GM23338 (cell line): ENCODE measurements at regions not wholly inside any gene's neighbourhood (a gene's known extent, or its start where the extent isn't known, plus 50 kb on each side); places are given as distances from the start of the nearest gene placed in this dataset.
"Not testable (repeated sequence)": the region's sequence is repeated elsewhere in the genome, so short reads cannot be mapped to it uniquely, and the experiment has no call there.

Source experiments
- ATAC-seq: fragments of 200-7000 bp; cut with Tn5 transposase; 3 replicates; pipeline ENCODE4 v1.9.1; 2020
- DNase-seq: peaks from one replicate; pipeline ENCODE4 v3.0.0-alpha.2; 2015; ENCODE audit warnings: low spot score
- H2AFZ ChIP-seq: fragments of 200-600 bp; sonication (generic); 2 replicates; pipeline ENCODE4 v1.8.0; 2016; ENCODE audit warnings: antibody characterized with exemption, mild to moderate bottlenecking, moderate library complexity
- H3F3A ChIP-seq: fragments of 200-600 bp; sonication (generic); replicated peaks from 2 replicates; pipeline ENCODE4 v1.8.0; 2017; ENCODE audit warnings: antibody characterized with exemption, mixed run types, low read depth
- H3K27ac ChIP-seq: fragments of 200-600 bp; sonication (generic); 2 replicates; pipeline ENCODE4 v1.6.1; 2016; ENCODE audit warnings: low read depth
- H3K27me3 ChIP-seq: fragments of 200-600 bp; sonication (generic); 2 replicates; pipeline ENCODE4 v1.8.0; 2016; ENCODE audit warnings: mild to moderate bottlenecking, mixed run types, moderate library complexity; ENCODE audit not compliant: insufficient read depth
- H3K36me3 ChIP-seq: fragments of 200-600 bp; sonication (generic); 2 replicates; pipeline ENCODE4 v1.8.0; 2016; ENCODE audit warnings: mild to moderate bottlenecking; ENCODE audit not compliant: insufficient read depth
- H3K4me1 ChIP-seq: fragments of 200-600 bp; sonication (generic); 2 replicates; pipeline ENCODE4 v1.8.0; 2016; ENCODE audit warnings: mild to moderate bottlenecking, moderate library complexity; ENCODE audit not compliant: insufficient read depth
- H3K4me2 ChIP-seq: fragments of 200-600 bp; sonication (generic); 2 replicates; pipeline ENCODE4 v1.7.1; 2017; ENCODE audit warnings: mixed run types
- H3K4me3 ChIP-seq: fragments of 200-600 bp; sonication (generic); 2 replicates; pipeline ENCODE4 v1.6.1; 2016; ENCODE audit warnings: mixed run types
- H3K79me2 ChIP-seq: fragments of 200-600 bp; sonication (generic); replicated peaks from 2 replicates; pipeline ENCODE4 v1.8.0; 2017; ENCODE audit warnings: mild to moderate bottlenecking; ENCODE audit not compliant: insufficient read depth
- H3K9me2 ChIP-seq: fragments of 200-600 bp; sonication (generic); 2 replicates; pipeline ENCODE4 v1.8.0; 2017; ENCODE audit not compliant: insufficient read depth
- H4K20me1 ChIP-seq: fragments of 200-600 bp; sonication (generic); replicated peaks from 2 replicates; pipeline ENCODE4 v1.8.0; 2017; ENCODE audit warnings: mild to moderate bottlenecking; ENCODE audit not compliant: insufficient read depth
- H3K27ac Mint-ChIP-seq: 2 replicates; pipeline ENCODE4 v1.8.0; 2020; ENCODE audit warnings: inconsistent platforms, mild to moderate bottlenecking, moderate library complexity, mixed read lengths
- H3K27me3 Mint-ChIP-seq: 3 replicates; pipeline ENCODE4 v1.8.0; 2022; ENCODE audit warnings: low read depth, mild to moderate bottlenecking, moderate library complexity, mixed read lengths, inconsistent platforms; ENCODE audit not compliant: insufficient read depth, poor library complexity
- H3K36me3 Mint-ChIP-seq: 3 replicates; pipeline ENCODE4 v1.8.0; 2021; ENCODE audit warnings: low read depth, mild to moderate bottlenecking, inconsistent platforms, moderate library complexity, mixed read lengths
- H3K4me1 Mint-ChIP-seq: 3 replicates; pipeline ENCODE4 v1.8.0; 2020; ENCODE audit warnings: mild to moderate bottlenecking, inconsistent platforms, mixed read lengths
- H3K4me3 Mint-ChIP-seq: 3 replicates; pipeline ENCODE4 v1.8.0; 2021; ENCODE audit warnings: moderate library complexity, mild to moderate bottlenecking, inconsistent platforms, mixed read lengths
- H3K9me3 Mint-ChIP-seq: 3 replicates; pipeline ENCODE4 v1.8.0; 2020; ENCODE audit warnings: moderate library complexity, mild to moderate bottlenecking, inconsistent platforms, mixed read lengths
- ETS1 ChIP-seq: IDR thresholded peaks from 2 replicates; pipeline ENCODE4 v1.6.1; 2016; ENCODE audit warnings: antibody characterized with exemption
- EZH2phosphoT487 ChIP-seq: fragments of 200-600 bp; sonication (generic); IDR thresholded peaks from one replicate; pipeline ENCODE4 v1.8.1; 2018; ENCODE audit warnings: antibody characterized with exemption; ENCODE audit not compliant: unreplicated experiment
- NANOG ChIP-seq: IDR thresholded peaks from 2 replicates; pipeline ENCODE4 v1.6.1; 2016; ENCODE audit warnings: antibody characterized with exemption, borderline replicate concordance
- POLR2AphosphoS5 ChIP-seq: IDR thresholded peaks from 2 replicates; pipeline ENCODE4 v1.6.1; 2016; ENCODE audit warnings: antibody characterized with exemption, low read depth
- ZNF331 ChIP-seq: fragments of 250-450 bp; sonication (Bioruptor Pico); IDR thresholded peaks from 2 replicates; pipeline ENCODE4 v1.5.0; 2020; ENCODE audit warnings: low read depth, mild to moderate bottlenecking, moderate library complexity
- ZNF462 ChIP-seq: fragments of 250-450 bp; sonication (Bioruptor Pico); IDR thresholded peaks from 2 replicates; pipeline ENCODE4 v1.5.0; 2020; ENCODE audit warnings: mild to moderate bottlenecking, moderate library complexity

GRCh38 chr5:82719368-82719767 lies 357.8 kb downstream of the TMEM167A start:
- Histone ChIP-seq H3K4me3 (no peak overlapping the region), H3K27me3 (no peaks in the 10 kb centered on the region), H4K20me1 (no peaks in the 10 kb centered on the region), H3K4me1 (0 out of 2 replicates have a peak, but pooled peaks cover 9% of the 10 kb centered on the region), H2AFZ (no peak overlapping the region), H3K4me2 (no peak overlapping the region), H3K9me2 (no peaks in the 10 kb centered on the region), H3F3A (no peaks in the 10 kb centered on the region), H3K79me2 (no peaks in the 10 kb centered on the region), H3K27ac (no peak overlapping the region), H3K36me3 (no peaks in the 10 kb centered on the region)
- H3K36me3 Mint-ChIP-seq = peaks cover 4% of the 10 kb centered on the region; the same call in 2 of the 3 replicates
- no peak overlapping the region for H3K27ac Mint-ChIP-seq
- H3K9me3 Mint-ChIP-seq = peaks cover 11% of the 10 kb centered on the region
- H3K4me3 Mint-ChIP-seq = no peak overlapping the region
- TF ChIP-seq ZNF462 (CRISPR knock-in tag) (no peak), EZH2phosphoT487 (no peak), ETS1 (no peak), ZNF331 (no peak), NANOG (no peak)
- H3K27me3 Mint-ChIP-seq = peaks cover 8% of the 10 kb centered on the region
- no peak for DNase-seq
- ATAC-seq = no peak
- peaks cover 10% of the 10 kb centered on the region for H3K4me1 Mint-ChIP-seq

- peaks cover 14% of the 10 kb centered on the region for H3K9me3 Mint-ChIP-seq
- Histone ChIP-seq H3K4me2 (no peak overlapping the region), H3K4me3 (no peak overlapping the region), H3K4me1 (0 out of 2 replicates have a peak, but pooled peaks cover 9% of the 10 kb centered on the region), H4K20me1 (no peaks in the 10 kb centered on the region), H3K9me2 (no peaks in the 10 kb centered on the region), H3F3A (no peaks in the 10 kb centered on the region), H3K36me3 (no peaks in the 10 kb centered on the region), H3K79me2 (no peaks in the 10 kb centered on the region), H2AFZ (no peak overlapping the region), H3K27me3 (no peaks in the 10 kb centered on the region), H3K27ac (no peak overlapping the region)
- TF ChIP-seq EZH2phosphoT487 (no peak), POLR2AphosphoS5 (no peak), ZNF331 (no peak)
- H3K36me3 Mint-ChIP-seq = peaks cover 6% of the 10 kb centered on the region; the same call in 2 of the 3 replicates
- peaks cover 10% of the 10 kb centered on the region for H3K4me1 Mint-ChIP-seq
- no peak overlapping the region for H3K4me3 Mint-ChIP-seq
- DNase-seq (no peak), ATAC-seq (no peak)
- peaks cover 5% of the 10 kb centered on the region for H3K27me3 Mint-ChIP-seq
- no peak overlapping the region for H3K27ac Mint-ChIP-seq
These were observed 359.5 kb downstream of the TMEM167A start for GRCh38 chr5:82717738-82718137.

- not testable (repeated sequence) for H3K4me2 ChIP-seq, DNase-seq, H3K27me3 ChIP-seq, H3K36me3 ChIP-seq, H3K27ac Mint-ChIP-seq, H2AFZ ChIP-seq, ATAC-seq, H4K20me1 ChIP-seq, H3K4me3 ChIP-seq, H3K27ac ChIP-seq, H3K9me2 ChIP-seq, H3K36me3 Mint-ChIP-seq, H3K4me1 ChIP-seq, H3F3A ChIP-seq, H3K4me3 Mint-ChIP-seq, H3K27me3 Mint-ChIP-seq, H3K79me2 ChIP-seq
- peaks cover 14% of the 10 kb centered on the region for H3K9me3 Mint-ChIP-seq
- peaks cover 12% of the 10 kb centered on the region for H3K4me1 Mint-ChIP-seq
These were observed 362.5 kb downstream of the TMEM167A start for GRCh38 chr5:82714732-82715131.
